ENCODE measurements at regions not wholly inside any gene's neighbourhood (a gene's known extent, or its start where the extent isn't known, plus 50 kb on each side); places are given as distances from the start of the nearest gene placed in this dataset.

DNA sequence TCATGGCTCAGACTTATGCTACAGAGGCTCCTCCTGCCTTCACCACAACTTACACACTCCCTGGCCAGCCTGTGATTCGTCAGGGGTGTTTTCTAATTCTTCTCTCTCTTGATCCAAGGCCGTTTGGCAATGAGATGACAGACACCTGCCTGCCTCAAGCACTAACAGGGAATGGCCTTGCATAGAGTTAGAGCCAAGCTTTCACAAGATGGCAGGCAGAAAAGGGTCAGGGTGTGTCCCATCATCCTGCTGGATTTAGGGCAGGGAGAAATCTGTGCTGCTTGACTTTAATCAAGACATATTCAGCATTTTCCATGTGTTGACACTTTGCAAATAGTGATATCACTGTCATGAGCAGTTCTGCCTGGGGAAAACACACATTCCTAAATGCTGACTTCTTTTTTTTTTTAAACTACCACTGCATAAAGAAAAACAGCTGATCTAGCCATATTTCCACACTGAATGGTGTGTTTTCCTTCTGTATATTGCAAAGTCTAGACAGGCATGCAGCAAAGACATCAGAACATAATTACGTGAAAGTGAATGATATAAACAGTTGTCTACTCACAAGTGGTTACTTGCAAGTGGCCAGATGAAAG lies 95.0 kb upstream of the SLC25A48 start:
- no peak for TF ChIP-seq POLR2A (IDR thresholded peaks at IDR 0.05)
- TF ChIP-seq, protein P1, sequence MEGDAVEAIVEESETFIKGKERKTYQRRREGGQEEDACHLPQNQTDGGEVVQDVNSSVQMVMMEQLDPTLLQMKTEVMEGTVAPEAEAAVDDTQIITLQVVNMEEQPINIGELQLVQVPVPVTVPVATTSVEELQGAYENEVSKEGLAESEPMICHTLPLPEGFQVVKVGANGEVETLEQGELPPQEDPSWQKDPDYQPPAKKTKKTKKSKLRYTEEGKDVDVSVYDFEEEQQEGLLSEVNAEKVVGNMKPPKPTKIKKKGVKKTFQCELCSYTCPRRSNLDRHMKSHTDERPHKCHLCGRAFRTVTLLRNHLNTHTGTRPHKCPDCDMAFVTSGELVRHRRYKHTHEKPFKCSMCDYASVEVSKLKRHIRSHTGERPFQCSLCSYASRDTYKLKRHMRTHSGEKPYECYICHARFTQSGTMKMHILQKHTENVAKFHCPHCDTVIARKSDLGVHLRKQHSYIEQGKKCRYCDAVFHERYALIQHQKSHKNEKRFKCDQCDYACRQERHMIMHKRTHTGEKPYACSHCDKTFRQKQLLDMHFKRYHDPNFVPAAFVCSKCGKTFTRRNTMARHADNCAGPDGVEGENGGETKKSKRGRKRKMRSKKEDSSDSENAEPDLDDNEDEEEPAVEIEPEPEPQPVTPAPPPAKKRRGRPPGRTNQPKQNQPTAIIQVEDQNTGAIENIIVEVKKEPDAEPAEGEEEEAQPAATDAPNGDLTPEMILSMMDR (IDR thresholded peaks at IDR 0.05) = no peak
- TF ChIP-seq POLR2AphosphoS5 (IDR thresholded peaks at IDR 0.05) = no peak
- TF ChIP-seq EP300 (IDR thresholded peaks at IDR 0.05; ENCODE audit: low read depth) = no peak
